Testis (tissue), 2 donors: ENCODE measurements at regions not wholly inside any gene's neighbourhood (a gene's known extent, or its start where the extent isn't known, plus 50 kb on each side); places are given as distances from the start of the nearest gene placed in this dataset.

Source experiments
- CTCF ChIP-seq, 3 experiments: fragments of 450-650 bp in 2 of 3; fragments of 200-600 bp in 1 of 3; sonication (generic) in 1 of 3; IDR thresholded peaks; one replicate each; pipeline ENCODE4 v1.5.1; 2016 to 2019; ENCODE audit warnings: antibody characterized with exemption in 3 of 3, mild to moderate bottlenecking in 2 of 3, moderate library complexity in 1 of 3
- POLR2A ChIP-seq: fragments of 450-650 bp; IDR thresholded peaks from one replicate; pipeline ENCODE4 v1.6.1; 2017; ENCODE audit warnings: antibody characterized with exemption, mild to moderate bottlenecking, moderate library complexity

GRCh38 chr4:183823434-183823833, 81.7 kb upstream of the STOX2 start:
- TF ChIP-seq CTCF (IDR thresholded peaks at IDR 0.05) (no peak), POLR2A (no peak)
